HL-60 (cell line): ENCODE measurements at regions not wholly inside any gene's neighbourhood (a gene's known extent, or its start where the extent isn't known, plus 50 kb on each side); places are given as distances from the start of the nearest gene placed in this dataset.

Experiments used
- CTCF ChIP-seq: IDR thresholded peaks from one replicate; pipeline ENCODE4 v1.5.1; 2011; ENCODE audit warnings: low read length, control low read depth, inconsistent platforms; ENCODE audit not compliant: insufficient read depth
- GABPA ChIP-seq: IDR thresholded peaks from 2 replicates; pipeline ENCODE4 v1.6.1; 2012; ENCODE audit warnings: low read depth
- REST ChIP-seq: IDR thresholded peaks from 2 replicates; pipeline ENCODE4 v1.6.1; 2012; ENCODE audit warnings: low read depth; ENCODE audit not compliant: insufficient replicate concordance

GRCh38 chr6:27685279-27685678, 212.4 kb upstream of the ZNF184 start:
- TF ChIP-seq GABPA (no peak), REST (no peak), CTCF (no peak)
